HepG2 (cell line): ENCODE measurements at regions not wholly inside any gene's neighbourhood (a gene's known extent, or its start where the extent isn't known, plus 50 kb on each side); places are given as distances from the start of the nearest gene placed in this dataset.

ENCODE experiments used
- ATAC-seq: fragments of 200-7000 bp; cut with Tn5 transposase; 3 replicates; pipeline ENCODE4 v1.9.1; 2020; ENCODE audit warnings: mild to moderate bottlenecking, moderate library complexity
- BruUV-seq: library from RNA; stranded (reverse); fragments of 400-500 nt; replicated peaks from 2 replicates; lab custom pipeline; 2021; lab: Mats Ljungman, UMichigan
- CTCF ChIA-PET: fragments of 300-600 bp; formaldehyde crosslinking; extraction: SDS; loops from one replicate; lab custom pipeline; 2021; ENCODE audit warnings: low total read pairs, inconsistent platforms, low intra/inter-chr PET ratio; lab: Yijun Ruan, JAX
- POLR2A ChIA-PET: fragments of 350-600 bp; sonication (Branson Sonifier 250); formaldehyde crosslinking; loops from one replicate; lab custom pipeline; 2020; ENCODE audit warnings: antibody characterized with exemption, inconsistent platforms; lab: Yijun Ruan, JAX
- DNase-seq: peaks from one replicate; pipeline ENCODE4 v3.0.0-alpha.2; 2015; ENCODE audit warnings: low spot score
- FAIRE-seq: peaks from 3 replicates; lab custom pipeline; 2011; peaks lifted over from hg19 to GRCh38; lab: Jason Lieb, UNC
- H2AFZ ChIP-seq: one replicate; pipeline ENCODE4 v1.6.1; 2011; ENCODE audit warnings: low read length, inconsistent platforms
- H3K27ac ChIP-seq: fragments of 300-600 bp; 3 replicates; pipeline ENCODE4 v1.8.0; 2011; ENCODE audit warnings: mixed run types, mild to moderate bottlenecking, mixed read lengths, low read length, inconsistent platforms; ENCODE audit not compliant: insufficient read depth; ENCODE audit errors: extremely low read length
- H3K27me3 ChIP-seq, 2 experiments: fragments of 200-600 bp in 1 of 2; 2 replicates in 1 of 2; 3 replicates in 1 of 2; pipeline versions ENCODE4 v1.6.0 to v1.8.0; 2011; ENCODE audit warnings: low read length in 2 of 2, mild to moderate bottlenecking in 2 of 2, moderate library complexity in 2 of 2, inconsistent platforms in 1 of 2; ENCODE audit not compliant: insufficient read depth in 2 of 2, control insufficient read depth in 1 of 2
- H3K36me3 ChIP-seq, 2 experiments: fragments of 200-600 bp in 1 of 2; replicated peaks in 1 of 2; 2 replicates in 1 of 2; 3 replicates in 1 of 2; pipeline versions ENCODE4 v1.5.1 to v1.8.0; 2011; ENCODE audit warnings: low read length in 2 of 2, inconsistent platforms in 1 of 2; ENCODE audit not compliant: insufficient read depth in 2 of 2, control insufficient read depth in 1 of 2
- H3K4me1 ChIP-seq: 2 replicates; pipeline ENCODE4 v1.5.1; 2012; ENCODE audit warnings: low read length, inconsistent platforms; ENCODE audit not compliant: insufficient read depth
- H3K4me2 ChIP-seq: 2 replicates; pipeline ENCODE4 v1.6.0; 2011; ENCODE audit warnings: low read depth, low read length, inconsistent platforms
- H3K4me3 ChIP-seq, 3 experiments: fragments of 200-600 bp in 1 of 3; sonication (generic), shearing (Covaris generic) in 1 of 3; replicated peaks in 1 of 3; 2 replicates each; pipeline ENCODE4 v1.5.1; 2011 to 2016; ENCODE audit warnings: low read length in 3 of 3, inconsistent platforms in 2 of 3, low read depth in 2 of 3, mild to moderate bottlenecking in 2 of 3, control low read depth in 1 of 3, mixed read lengths in 1 of 3; ENCODE audit not compliant: insufficient read depth in 1 of 3
- H3K79me2 ChIP-seq: one replicate; pipeline ENCODE4 v1.6.1; 2011; ENCODE audit warnings: low read length, inconsistent platforms; ENCODE audit not compliant: insufficient read depth
- H3K9ac ChIP-seq: 2 replicates; pipeline ENCODE4 v1.6.0; 2011; ENCODE audit warnings: mild to moderate bottlenecking, low read depth, low read length, inconsistent platforms; ENCODE audit not compliant: insufficient read depth
- H3K9me3 ChIP-seq: 2 replicates; pipeline ENCODE4 v1.5.1; 2012; ENCODE audit warnings: mild to moderate bottlenecking, low read length
- H4K20me1 ChIP-seq: 2 replicates; pipeline ENCODE4 v1.6.0; 2011; ENCODE audit warnings: inconsistent platforms, mild to moderate bottlenecking, low read length, moderate library complexity; ENCODE audit not compliant: insufficient read depth
- ARID3A ChIP-seq: IDR thresholded peaks from 2 replicates; pipeline ENCODE4 v1.6.1; 2012; ENCODE audit warnings: low read depth, low read length, improper control_type of control experiment
- MBNL3 ChIP-seq: fragments of 250-450 bp; sonication (Bioruptor Pico); conservative IDR thresholded peaks from 2 replicates; pipeline ENCODE4 v1.8.0; 2022; ENCODE audit warnings: mild to moderate bottlenecking, inconsistent platforms
- SMARCE1 ChIP-seq: fragments of 450-650 bp; IDR thresholded peaks from 2 replicates; pipeline ENCODE4 v1.6.1; 2017; ENCODE audit warnings: borderline replicate concordance
- ZNF597 ChIP-seq: sonication (generic); formaldehyde crosslinking; IDR thresholded peaks from 2 replicates; pipeline ENCODE4 v1.5.0; 2020; ENCODE audit warnings: missing genetic modification reagents
- ZSCAN20 ChIP-seq: sonication (generic); formaldehyde crosslinking; IDR thresholded peaks from 2 replicates; pipeline ENCODE4 v1.4.0; 2020; ENCODE audit warnings: missing genetic modification reagents, mild to moderate bottlenecking, borderline replicate concordance
- WGBS: methylation state at CpG from one replicate; pipeline ENCODE4 v1.1.6; 2017; ENCODE audit warnings: low lambda C conversion rate; 5-methylcytosine and 5-hydroxymethylcytosine counted together
- in situ Hi-C: cut with HindIII; loops from 2 replicates; pipeline ENCODE4 v1.10.0; 2017; ENCODE audit warnings: low pct_unique_long_range_greater_than_20kb; ENCODE audit not compliant: extremely low pct_ligation_motif_present
- intact Hi-C: fragments of 100-400 bp; cut with micrococcal nuclease; formaldehyde crosslinking; loops from one replicate; pipeline ENCODE4 v1.10.0; 2022; ENCODE audit not compliant: unreplicated experiment

- TF ChIP-seq ARID3A (no peak), MBNL3 (CRISPR knock-in tag) (no peak), ZSCAN20 (CRISPR knock-in tag) (no peak), SMARCE1 (no peak)
These were observed 100.0 kb upstream of the ZNF469 start (continued) for GRCh38 chr16:88282564-88283395.

- Histone ChIP-seq H3K4me2 (no peak overlapping the region), H3K4me3 (no peak overlapping the region), H3K79me2 (no peaks in the 10 kb centered on the region), H3K36me3 (no peaks in the 10 kb centered on the region), H3K4me1 (no peaks in the 10 kb centered on the region), H2AFZ (no peak overlapping the region), H3K9ac (no peak overlapping the region), H3K9me3 (peaks cover 31% of the 10 kb centered on the region), H4K20me1 (no peaks in the 10 kb centered on the region), H3K27ac (no peak overlapping the region), H3K27me3 (peaks cover 8 to 12% of the 10 kb centered on the region in 2 experiments; a peak in 2 of 5 replicates)
- intact Hi-C loops: no loop called here
- ChIA-PET POLR2A (no interaction called here), CTCF (no interaction called here)
- no peak for TF ChIP-seq ZNF597 (CRISPR knock-in tag)
- DNase-seq (no peak), ATAC-seq (no peak), FAIRE-seq (no peak)
- 60% methylated on average over 7 of the region's 13 CpGs for WGBS
- in situ Hi-C loops: no loop called here
- no TSS peak for BruUV-seq
These were observed 99.2 kb upstream of the ZNF469 start for GRCh38 chr16:88283596-88283995.
